ENCODE measurements at regions not wholly inside any gene's neighbourhood (a gene's known extent, or its start where the extent isn't known, plus 50 kb on each side); places are given as distances from the start of the nearest gene placed in this dataset.

- Histone ChIP-seq H3K79me2 (ENCODE audit: insufficient read depth, low read length) (no peaks in the 10 kb centered on the region), H3K27ac (ENCODE audit: low read depth, low read length) (no peak overlapping the region), H3K4me2 (ENCODE audit: low read length) (no peak overlapping the region), H3K36me3 (ENCODE audit: control insufficient read depth in 1 of 2, insufficient read depth in 2 of 2, low read length in 2 of 2) (no peaks in the 10 kb centered on the region), H2AFZ (ENCODE audit: low read depth, low read length, poor library complexity, severe bottlenecking) (no peak overlapping the region), H3K9me3 (ENCODE audit: control insufficient read depth in 1 of 2, insufficient read depth in 1 of 2, low read depth in 1 of 2, low read length in 2 of 2) (no peaks in the 10 kb centered on the region), H3K9me2 (ENCODE audit: insufficient read depth) (no peaks in the 10 kb centered on the region), H4K20me1 (ENCODE audit: insufficient read depth) (no peaks in the 10 kb centered on the region), H3K4me3 (replicated peaks in 1 of 2; ENCODE audit: low read depth in 1 of 2, low read length in 2 of 2) (no peak overlapping the region), H3K27me3 (ENCODE audit: insufficient read depth, low read length) (no peaks in the 10 kb centered on the region), H3K4me1 (ENCODE audit: control insufficient read depth in 1 of 2, insufficient read depth in 2 of 2, low read length in 2 of 2) (peaks cover 0 to 1% of the 10 kb centered on the region in 2 experiments; a peak in 1 of 4 replicates), H3K9ac (ENCODE audit: low read length) (no peak overlapping the region)
- ChIA-PET RAD21 (ENCODE audit: low non-redundant PET in 1 of 2, low total read pairs in 2 of 2, uncharacterized antibody in 2 of 2, unreplicated experiment in 2 of 2) (no interaction called here), CTCF (no interaction called here), POLR2A (no interaction called here)
- TF ChIP-seq POLR2AphosphoS5 (IDR thresholded peaks at IDR 0.05; ENCODE audit: low read depth, low read length) (no peak), RAD21 (IDR thresholded peaks at IDR 0.05; ENCODE audit: low read depth) (no peak), SRF (IDR thresholded peaks at IDR 0.05; ENCODE audit: low read depth) (no peak), SP1 (IDR thresholded peaks at IDR 0.05; ENCODE audit: low read depth) (no peak), SIN3A (IDR thresholded peaks at IDR 0.05; ENCODE audit: low read depth) (no peak), CEBPB (IDR thresholded peaks at IDR 0.05; ENCODE audit: low read depth) (no peak), YY1 (IDR thresholded peaks at IDR 0.05; ENCODE audit: extremely low read depth, insufficient replicate concordance, low read depth, low read length) (no peak), FOSL1 (IDR thresholded peaks at IDR 0.05; ENCODE audit: low read depth) (no peak), EGR1 (IDR thresholded peaks at IDR 0.05; ENCODE audit: low read depth) (no peak), ZNF274 (IDR thresholded peaks at IDR 0.05; ENCODE audit: low read depth, low read length) (no peak), ELF1 (IDR thresholded peaks at IDR 0.05; ENCODE audit: borderline replicate concordance, low read depth) (no peak)
- TF ChIP-seq, protein P1, sequence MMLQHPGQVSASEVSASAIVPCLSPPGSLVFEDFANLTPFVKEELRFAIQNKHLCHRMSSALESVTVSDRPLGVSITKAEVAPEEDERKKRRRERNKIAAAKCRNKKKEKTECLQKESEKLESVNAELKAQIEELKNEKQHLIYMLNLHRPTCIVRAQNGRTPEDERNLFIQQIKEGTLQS (IDR thresholded peaks at IDR 0.05), result no peak
- TF ChIP-seq, protein P2, sequence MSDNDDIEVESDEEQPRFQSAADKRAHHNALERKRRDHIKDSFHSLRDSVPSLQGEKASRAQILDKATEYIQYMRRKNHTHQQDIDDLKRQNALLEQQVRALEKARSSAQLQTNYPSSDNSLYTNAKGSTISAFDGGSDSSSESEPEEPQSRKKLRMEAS (IDR thresholded peaks at IDR 0.05), result no peak
- TF ChIP-seq, protein P3, sequence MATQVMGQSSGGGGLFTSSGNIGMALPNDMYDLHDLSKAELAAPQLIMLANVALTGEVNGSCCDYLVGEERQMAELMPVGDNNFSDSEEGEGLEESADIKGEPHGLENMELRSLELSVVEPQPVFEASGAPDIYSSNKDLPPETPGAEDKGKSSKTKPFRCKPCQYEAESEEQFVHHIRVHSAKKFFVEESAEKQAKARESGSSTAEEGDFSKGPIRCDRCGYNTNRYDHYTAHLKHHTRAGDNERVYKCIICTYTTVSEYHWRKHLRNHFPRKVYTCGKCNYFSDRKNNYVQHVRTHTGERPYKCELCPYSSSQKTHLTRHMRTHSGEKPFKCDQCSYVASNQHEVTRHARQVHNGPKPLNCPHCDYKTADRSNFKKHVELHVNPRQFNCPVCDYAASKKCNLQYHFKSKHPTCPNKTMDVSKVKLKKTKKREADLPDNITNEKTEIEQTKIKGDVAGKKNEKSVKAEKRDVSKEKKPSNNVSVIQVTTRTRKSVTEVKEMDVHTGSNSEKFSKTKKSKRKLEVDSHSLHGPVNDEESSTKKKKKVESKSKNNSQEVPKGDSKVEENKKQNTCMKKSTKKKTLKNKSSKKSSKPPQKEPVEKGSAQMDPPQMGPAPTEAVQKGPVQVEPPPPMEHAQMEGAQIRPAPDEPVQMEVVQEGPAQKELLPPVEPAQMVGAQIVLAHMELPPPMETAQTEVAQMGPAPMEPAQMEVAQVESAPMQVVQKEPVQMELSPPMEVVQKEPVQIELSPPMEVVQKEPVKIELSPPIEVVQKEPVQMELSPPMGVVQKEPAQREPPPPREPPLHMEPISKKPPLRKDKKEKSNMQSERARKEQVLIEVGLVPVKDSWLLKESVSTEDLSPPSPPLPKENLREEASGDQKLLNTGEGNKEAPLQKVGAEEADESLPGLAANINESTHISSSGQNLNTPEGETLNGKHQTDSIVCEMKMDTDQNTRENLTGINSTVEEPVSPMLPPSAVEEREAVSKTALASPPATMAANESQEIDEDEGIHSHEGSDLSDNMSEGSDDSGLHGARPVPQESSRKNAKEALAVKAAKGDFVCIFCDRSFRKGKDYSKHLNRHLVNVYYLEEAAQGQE (IDR thresholded peaks at IDR 0.05; ENCODE audit: low read depth), result no peak
- ATAC-seq, result no peak
- BruUV-seq (replicated peaks), result no TSS peak
- no peak for DNase-seq (ENCODE audit: low read depth, low spot score)
- intact Hi-C loops (cut with micrococcal nuclease), result no loop called here
Observed at GRCh38 chr1:234694661-234695060, 84.7 kb upstream of the IRF2BP2 start.
